Progenitor cell of endocrine pancreas (in vitro differentiated cells): ENCODE measurements at regions not wholly inside any gene's neighbourhood (a gene's known extent, or its start where the extent isn't known, plus 50 kb on each side); places are given as distances from the start of the nearest gene placed in this dataset.

Source experiments
- DNase-seq: peaks from one replicate; pipeline ENCODE4 v3.0.0; 2021; ENCODE audit warnings: low spot score; ENCODE audit not compliant: unreplicated experiment
- H3K27ac Mint-ChIP-seq: 2 replicates; pipeline ENCODE4 v1.8.0; 2021; ENCODE audit warnings: mild to moderate bottlenecking, moderate library complexity, mixed read lengths
- H3K27me3 Mint-ChIP-seq: 2 replicates; pipeline ENCODE4 v1.8.0; 2021; ENCODE audit warnings: mixed read lengths
- H3K36me3 Mint-ChIP-seq: 2 replicates; pipeline ENCODE4 v1.8.0; 2022; ENCODE audit warnings: mixed read lengths; ENCODE audit not compliant: insufficient read depth
- H3K4me1 Mint-ChIP-seq: 2 replicates; pipeline ENCODE4 v1.8.0; 2021; ENCODE audit warnings: low read depth, mixed read lengths
- H3K4me3 Mint-ChIP-seq: 2 replicates; pipeline ENCODE4 v1.8.0; 2021; ENCODE audit warnings: low read depth, mild to moderate bottlenecking, moderate library complexity, mixed read lengths
- H3K9me3 Mint-ChIP-seq: 2 replicates; pipeline ENCODE4 v1.8.0; 2021; ENCODE audit warnings: low read depth, mixed read lengths
- CTCF ChIP-seq: fragments of 200-600 bp; sonication (generic); IDR thresholded peaks from one replicate; pipeline ENCODE4 v1.5.0; 2021; ENCODE audit warnings: antibody characterized with exemption, mild to moderate bottlenecking; ENCODE audit not compliant: unreplicated experiment

GRCh38 chr4:1464581-1465171, 58.4 kb upstream of the NKX1-1 start:
- H3K27ac Mint-ChIP-seq, result no peak overlapping the region
- no peak for TF ChIP-seq CTCF
- H3K9me3 Mint-ChIP-seq, result peaks cover 14% of the 10 kb centered on the region
- H3K4me3 Mint-ChIP-seq, result no peak overlapping the region
- no peaks in the 10 kb centered on the region for H3K4me1 Mint-ChIP-seq
- peaks cover 9% of the 10 kb centered on the region for H3K27me3 Mint-ChIP-seq
- no peak for DNase-seq
- H3K36me3 Mint-ChIP-seq, result no peaks in the 10 kb centered on the region

GRCh38 chr4:1463927-1464540, 57.8 kb upstream of the NKX1-1 start:
- peaks cover 9% of the 10 kb centered on the region for H3K27me3 Mint-ChIP-seq
- H3K4me1 Mint-ChIP-seq, result no peaks in the 10 kb centered on the region
- H3K36me3 Mint-ChIP-seq, result no peaks in the 10 kb centered on the region
- no peak for DNase-seq
- no peak overlapping the region for H3K4me3 Mint-ChIP-seq
- H3K27ac Mint-ChIP-seq, result no peak overlapping the region
- peaks cover 14% of the 10 kb centered on the region for H3K9me3 Mint-ChIP-seq
- TF ChIP-seq CTCF, result no peak

GRCh38 chr4:1463088-1463926, 57.1 kb upstream of the NKX1-1 start:
- H3K27me3 Mint-ChIP-seq, result peaks cover 13% of the 10 kb centered on the region
- H3K4me1 Mint-ChIP-seq, result no peaks in the 10 kb centered on the region
- no peak overlapping the region for H3K4me3 Mint-ChIP-seq
- no peaks in the 10 kb centered on the region for H3K36me3 Mint-ChIP-seq
- peaks cover 11% of the 10 kb centered on the region for H3K9me3 Mint-ChIP-seq
- TF ChIP-seq CTCF, result no peak
- DNase-seq, result no peak
- H3K27ac Mint-ChIP-seq, result no peak overlapping the region

- Mint-ChIP-seq H3K27ac (no peak overlapping the region), H3K36me3 (no peaks in the 10 kb centered on the region), H3K4me3 (no peak overlapping the region), H3K4me1 (no peaks in the 10 kb centered on the region), H3K9me3 (peaks cover 5% of the 10 kb centered on the region), H3K27me3 (peaks cover 19% of the 10 kb centered on the region)
- TF ChIP-seq CTCF, result no peak
- DNase-seq, result no peak
These were observed 56.5 kb upstream of the NKX1-1 start for GRCh38 chr4:1462768-1463075.

GRCh38 chr4:1462009-1462767, 55.9 kb upstream of the NKX1-1 start:
- no peak for DNase-seq
- Mint-ChIP-seq H3K9me3 (no peaks in the 10 kb centered on the region), H3K4me3 (no peak overlapping the region), H3K27ac (no peak overlapping the region), H3K27me3 (peaks cover 23% of the 10 kb centered on the region), H3K4me1 (no peaks in the 10 kb centered on the region), H3K36me3 (no peaks in the 10 kb centered on the region)
- TF ChIP-seq CTCF, result no peak
